Peyer's patch (tissue), 4 donors: ENCODE measurements at regions not wholly inside any gene's neighbourhood (a gene's known extent, or its start where the extent isn't known, plus 50 kb on each side); places are given as distances from the start of the nearest gene placed in this dataset.

Source experiments
- CTCF ChIP-seq, 6 experiments: fragments of 450-650 bp in 4 of 6; fragments of 200-600 bp in 2 of 6; sonication (generic) in 1 of 6; IDR thresholded peaks; one replicate each; pipeline ENCODE4 v1.5.1; 2017 to 2019; ENCODE audit warnings: antibody characterized with exemption in 6 of 6, mild to moderate bottlenecking in 3 of 6, moderate library complexity in 1 of 6
- POLR2A ChIP-seq, 2 donors: fragments of 450-650 bp; IDR thresholded peaks; one replicate each; pipeline ENCODE4 v1.5.1; 2017; ENCODE audit warnings: antibody characterized with exemption in 2 of 2, mild to moderate bottlenecking in 2 of 2, moderate library complexity in 2 of 2

- no peak for TF ChIP-seq CTCF (IDR thresholded peaks at IDR 0.05)
- TF ChIP-seq POLR2A (IDR thresholded peaks at IDR 0.05): no peak
These were observed 69.5 kb upstream of the AFDN start for GRCh38 chr6:167757249-167757648.
